GM12872 (cell line): ENCODE measurements at regions not wholly inside any gene's neighbourhood (a gene's known extent, or its start where the extent isn't known, plus 50 kb on each side); places are given as distances from the start of the nearest gene placed in this dataset.

Source experiments
- CTCF ChIP-seq: IDR thresholded peaks from 3 replicates; pipeline ENCODE4 v1.5.1; 2011; ENCODE audit warnings: low read depth, mild to moderate bottlenecking, low read length, moderate library complexity; ENCODE audit not compliant: insufficient read depth

GRCh38 chr16:59432276-59432675 is 698.2 kb upstream of the GOT2 start:
- TF ChIP-seq CTCF: no peak

GRCh38 chr16:59424714-59425273 is 690.7 kb upstream of the GOT2 start:
- TF ChIP-seq CTCF: no peak

GRCh38 chr16:59411961-59412841 is 678.1 kb upstream of the GOT2 start:
- TF ChIP-seq CTCF: no peak

- TF ChIP-seq CTCF: no peak
Measured at GRCh38 chr16:59410451-59410850, 676.3 kb upstream of the GOT2 start.

GRCh38 chr16:59405802-59406201 is 671.7 kb upstream of the GOT2 start:
- TF ChIP-seq CTCF: no peak

GRCh38 chr16:59404509-59404908 is 670.4 kb upstream of the GOT2 start:
- no peak for TF ChIP-seq CTCF

- TF ChIP-seq CTCF: no peak
Measured at GRCh38 chr16:59400830-59401229, 666.7 kb upstream of the GOT2 start.
